SK-N-MC (cell line): ENCODE measurements at regions not wholly inside any gene's neighbourhood (a gene's known extent, or its start where the extent isn't known, plus 50 kb on each side); places are given as distances from the start of the nearest gene placed in this dataset.

ENCODE experiments used
- EZH2 ChIP-seq: fragments of 200-600 bp; sonication (generic); IDR thresholded peaks from one replicate; pipeline ENCODE4 v1.6.1; 2017; ENCODE audit warnings: antibody characterized with exemption
- POLR2AphosphoS5 ChIP-seq: IDR thresholded peaks from 2 replicates; pipeline ENCODE4 v1.6.1; 2012; ENCODE audit warnings: mild to moderate bottlenecking, low read depth, low read length, borderline replicate concordance

- no peak for TF ChIP-seq POLR2AphosphoS5
- TF ChIP-seq EZH2 = no peak
Observed at GRCh38 chr1:104874044-104874443, 1124.3 kb downstream of the AMY1C start.
